DOHH2 (cell line): ENCODE measurements at regions not wholly inside any gene's neighbourhood (a gene's known extent, or its start where the extent isn't known, plus 50 kb on each side); places are given as distances from the start of the nearest gene placed in this dataset.

Experiments used
- EZH2phosphoT487 ChIP-seq: fragments of 200-600 bp; sonication (generic); IDR thresholded peaks from 2 replicates; pipeline ENCODE4 v1.6.1; 2017; ENCODE audit warnings: borderline replicate concordance, mild to moderate bottlenecking, antibody characterized with exemption, low read length, moderate library complexity, mixed read lengths
- TF ChIP-seq, protein P1 (sequence below): fragments of 200-600 bp; sonication (generic); IDR thresholded peaks from one replicate; pipeline ENCODE4 v1.5.1; 2014; ENCODE audit warnings: antibody characterized with exemption, mild to moderate bottlenecking, low read depth, low read length; ENCODE audit not compliant: poor library complexity, severe bottlenecking

GRCh38 chr6:168371618-168371980, 52.0 kb upstream of the DACT2 start:
- TF ChIP-seq, protein P1, sequence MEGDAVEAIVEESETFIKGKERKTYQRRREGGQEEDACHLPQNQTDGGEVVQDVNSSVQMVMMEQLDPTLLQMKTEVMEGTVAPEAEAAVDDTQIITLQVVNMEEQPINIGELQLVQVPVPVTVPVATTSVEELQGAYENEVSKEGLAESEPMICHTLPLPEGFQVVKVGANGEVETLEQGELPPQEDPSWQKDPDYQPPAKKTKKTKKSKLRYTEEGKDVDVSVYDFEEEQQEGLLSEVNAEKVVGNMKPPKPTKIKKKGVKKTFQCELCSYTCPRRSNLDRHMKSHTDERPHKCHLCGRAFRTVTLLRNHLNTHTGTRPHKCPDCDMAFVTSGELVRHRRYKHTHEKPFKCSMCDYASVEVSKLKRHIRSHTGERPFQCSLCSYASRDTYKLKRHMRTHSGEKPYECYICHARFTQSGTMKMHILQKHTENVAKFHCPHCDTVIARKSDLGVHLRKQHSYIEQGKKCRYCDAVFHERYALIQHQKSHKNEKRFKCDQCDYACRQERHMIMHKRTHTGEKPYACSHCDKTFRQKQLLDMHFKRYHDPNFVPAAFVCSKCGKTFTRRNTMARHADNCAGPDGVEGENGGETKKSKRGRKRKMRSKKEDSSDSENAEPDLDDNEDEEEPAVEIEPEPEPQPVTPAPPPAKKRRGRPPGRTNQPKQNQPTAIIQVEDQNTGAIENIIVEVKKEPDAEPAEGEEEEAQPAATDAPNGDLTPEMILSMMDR = no peak
- TF ChIP-seq EZH2phosphoT487 = no peak
